Fibroblast of lung (primary cell): ENCODE measurements at regions not wholly inside any gene's neighbourhood (a gene's known extent, or its start where the extent isn't known, plus 50 kb on each side); places are given as distances from the start of the nearest gene placed in this dataset.

Source experiments
- DNase-seq, 2 donors: peaks; one replicate each; pipeline versions ENCODE4 v3.0.0 to v3.0.0-alpha.2; 2010; ENCODE audit warnings: low read depth in 2 of 2
- H2AFZ ChIP-seq: 2 replicates; pipeline ENCODE4 v1.5.1; 2012; ENCODE audit warnings: low read length, control low read depth, inconsistent platforms
- H3K27ac ChIP-seq: 2 replicates; pipeline ENCODE4 v1.5.1; 2011; ENCODE audit warnings: low read length, control low read depth; ENCODE audit not compliant: insufficient read depth
- H3K27me3 ChIP-seq: 2 replicates; pipeline ENCODE4 v1.5.1; 2011; ENCODE audit warnings: mild to moderate bottlenecking, low read length; ENCODE audit not compliant: control insufficient read depth, insufficient read depth
- H3K36me3 ChIP-seq: 2 replicates; pipeline ENCODE4 v1.5.1; 2011; ENCODE audit warnings: low read length; ENCODE audit not compliant: control insufficient read depth, insufficient read depth
- H3K4me1 ChIP-seq: 2 replicates; pipeline ENCODE4 v1.5.1; 2011; ENCODE audit warnings: low read length; ENCODE audit not compliant: control insufficient read depth, insufficient read depth; ENCODE audit errors: extremely low read depth
- H3K4me2 ChIP-seq: 2 replicates; pipeline ENCODE4 v1.5.1; 2011; ENCODE audit warnings: low read length, control low read depth; ENCODE audit not compliant: insufficient read depth; ENCODE audit errors: extremely low read depth
- H3K4me3 ChIP-seq, 4 experiments: fragments of 200-600 bp in 1 of 4; sonication (generic) in 1 of 4; replicated peaks in 1 of 4; 2 replicates each; pipeline ENCODE4 v1.5.1; 2011 to 2016; ENCODE audit warnings: low read length in 4 of 4, low read depth in 3 of 4, mild to moderate bottlenecking in 3 of 4, control low read depth in 2 of 4, inconsistent platforms in 1 of 4, mixed read lengths in 1 of 4; ENCODE audit not compliant: insufficient read depth in 1 of 4; ENCODE audit errors: control extremely low read depth in 1 of 4
- H3K79me2 ChIP-seq: 2 replicates; pipeline ENCODE4 v1.5.1; 2012; ENCODE audit warnings: mild to moderate bottlenecking, low read length, inconsistent platforms; ENCODE audit not compliant: control insufficient read depth, insufficient read depth
- H3K9ac ChIP-seq: 2 replicates; pipeline ENCODE4 v1.5.1; 2011; ENCODE audit warnings: mild to moderate bottlenecking, low read length, control low read depth; ENCODE audit not compliant: insufficient read depth
- H3K9me3 ChIP-seq: 2 replicates; pipeline ENCODE4 v1.5.1; 2012; ENCODE audit warnings: low read depth, low read length; ENCODE audit not compliant: control insufficient read depth, insufficient read depth
- H4K20me1 ChIP-seq: 2 replicates; pipeline ENCODE4 v1.5.1; 2011; ENCODE audit warnings: low read length; ENCODE audit not compliant: control insufficient read depth, insufficient read depth; ENCODE audit errors: extremely low read depth
- CTCF ChIP-seq, 2 donors: IDR thresholded peaks in 1 of 2; conservative IDR thresholded peaks in 1 of 2; 1 replicate in 1 of 2; 2 replicates in 1 of 2; pipeline ENCODE4 v1.5.1; 2011 to 2012; ENCODE audit warnings: low read length in 2 of 2, control low read depth in 1 of 2, inconsistent platforms in 1 of 2, low read depth in 1 of 2, mild to moderate bottlenecking in 1 of 2
- EZH2 ChIP-seq: IDR thresholded peaks from 2 replicates; pipeline ENCODE4 v1.5.1; 2012; ENCODE audit warnings: low read length, control low read depth, mild to moderate bottlenecking; ENCODE audit errors: missing control alignments

- H3K79me2 ChIP-seq, result no peaks in the 10 kb centered on the region
- no peak for DNase-seq
- H2AFZ ChIP-seq, result no peak overlapping the region
- H3K4me2 ChIP-seq, result no peak overlapping the region
- no peaks in the 10 kb centered on the region for H3K9me3 ChIP-seq
- no peaks in the 10 kb centered on the region for H4K20me1 ChIP-seq
- no peak for TF ChIP-seq CTCF (conservative IDR thresholded peaks at IDR 0.05 in 1 of 2, IDR thresholded peaks at IDR 0.05 in 1 of 2; ENCODE audit: low read depth in 1 of 2, low read length in 2 of 2)
- no peak for TF ChIP-seq EZH2
- H3K4me3 ChIP-seq, result no peak overlapping the region
- no peak overlapping the region for H3K27ac ChIP-seq
- no peaks in the 10 kb centered on the region for H3K36me3 ChIP-seq
- H3K9ac ChIP-seq, result no peak overlapping the region
- H3K4me1 ChIP-seq, result peaks cover 18% of the 10 kb centered on the region
- no peaks in the 10 kb centered on the region for H3K27me3 ChIP-seq
Observed at GRCh38 chr9:105062222-105062855, 134.4 kb upstream of the ABCA1 start.

GRCh38 chr9:105064248-105065097 lies 136.5 kb upstream of the ABCA1 start:
- H3K4me2 ChIP-seq, result peak overlapping the region; percentile 80
- no peak for TF ChIP-seq EZH2
- TF ChIP-seq CTCF (conservative IDR thresholded peaks at IDR 0.05 in 1 of 2, IDR thresholded peaks at IDR 0.05 in 1 of 2; ENCODE audit: low read depth in 1 of 2, low read length in 2 of 2), result peak in 1 of 2 donors; percentile 0

GRCh38 chr9:105065098-105066088 lies 137.4 kb upstream of the ABCA1 start:
- Histone ChIP-seq H3K9ac (no peak overlapping the region), H3K4me2 (peak overlapping the region; percentile 80)
- DNase-seq, result no peak

More at GRCh38 chr9:105064248-105065097, 136.5 kb upstream of the ABCA1 start:
- peaks cover 19% of the 10 kb centered on the region for H3K4me1 ChIP-seq
- H3K79me2 ChIP-seq, result no peaks in the 10 kb centered on the region
- peak overlapping the region; percentile 43 for H2AFZ ChIP-seq
- no peaks in the 10 kb centered on the region for H4K20me1 ChIP-seq
- H3K4me3 ChIP-seq, result no peak overlapping the region
- H3K9ac ChIP-seq, result peak overlapping the region; percentile 32
- H3K27ac ChIP-seq, result peak overlapping the region; percentile 93
- DNase-seq, result peak; percentile 98
- no peaks in the 10 kb centered on the region for H3K9me3 ChIP-seq
- H3K27me3 ChIP-seq, result no peaks in the 10 kb centered on the region
- H3K36me3 ChIP-seq, result no peaks in the 10 kb centered on the region

More at GRCh38 chr9:105065098-105066088, 137.4 kb upstream of the ABCA1 start:
- Histone ChIP-seq H3K27me3 (no peaks in the 10 kb centered on the region), H3K4me1 (peaks cover 26% of the 10 kb centered on the region), H3K79me2 (no peaks in the 10 kb centered on the region), H3K27ac (peak overlapping the region; percentile 93), H2AFZ (no peak overlapping the region), H4K20me1 (no peaks in the 10 kb centered on the region), H3K9me3 (no peaks in the 10 kb centered on the region), H3K4me3 (no peak overlapping the region), H3K36me3 (no peaks in the 10 kb centered on the region)
- TF ChIP-seq EZH2, result no peak
- no peak for TF ChIP-seq CTCF (conservative IDR thresholded peaks at IDR 0.05 in 1 of 2, IDR thresholded peaks at IDR 0.05 in 1 of 2; ENCODE audit: low read depth in 1 of 2, low read length in 2 of 2)
